NCI-H2107 (cell line): ENCODE measurements at regions not wholly inside any gene's neighbourhood (a gene's known extent, or its start where the extent isn't known, plus 50 kb on each side); places are given as distances from the start of the nearest gene placed in this dataset.
"Not testable (repeated sequence)": the region's sequence is repeated elsewhere in the genome, so short reads cannot be mapped to it uniquely, and the experiment has no call there.

Source experiments
- DNase-seq: peaks from one replicate; lab custom pipeline; 2025; lab: John Stamatoyannopoulos, UW

DNA sequence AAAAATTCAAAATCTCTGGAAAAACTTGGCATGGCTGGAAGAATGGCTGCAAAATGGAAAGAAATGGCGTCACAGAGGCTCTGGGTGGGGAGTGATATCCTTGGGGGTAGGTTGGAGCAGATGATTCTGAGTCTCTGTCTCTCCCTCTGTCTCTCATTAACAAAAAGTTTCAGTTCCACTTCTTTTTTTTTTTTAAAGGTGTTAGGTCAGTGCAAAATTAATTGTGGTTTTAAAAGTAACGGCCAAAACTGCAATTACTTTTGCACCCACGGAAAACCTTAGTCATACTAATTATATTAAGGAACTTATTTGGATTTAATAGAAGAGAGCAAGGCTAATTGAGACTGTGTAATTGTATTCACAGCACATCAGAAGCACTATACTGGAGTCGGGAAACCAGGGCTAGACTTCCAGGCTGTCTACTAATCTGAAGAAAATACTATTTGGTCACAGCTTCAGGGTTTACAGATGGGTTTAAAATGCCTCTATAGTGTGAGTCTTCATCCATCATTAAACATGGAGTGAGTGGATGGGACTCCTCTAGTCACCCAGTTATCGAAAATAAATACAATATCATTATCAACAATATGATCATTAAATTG, 289.1 kb upstream of the PLD5 start:
- DNase-seq = no peak

GRCh38 chr1:242811092-242811840, 286.8 kb upstream of the PLD5 start:
- DNase-seq = no peak

DNA sequence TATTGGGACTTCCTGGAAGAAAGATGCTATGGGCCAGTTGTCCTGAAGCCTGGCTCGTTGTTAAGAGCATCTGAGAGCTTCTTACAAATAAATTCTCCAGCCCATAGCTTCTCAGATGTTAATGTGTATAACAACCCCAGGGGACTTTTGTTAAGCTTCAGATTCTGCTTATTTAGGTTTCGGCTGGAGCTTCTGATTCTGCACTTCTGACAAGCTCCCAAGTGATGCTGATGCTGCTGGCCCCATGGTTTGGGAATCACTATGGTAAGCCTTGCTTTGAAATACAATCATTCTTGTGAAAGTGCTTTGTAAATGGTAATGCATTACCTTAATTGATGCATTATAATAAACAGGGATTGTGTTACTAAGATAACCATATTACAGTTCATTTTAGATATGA, 281.8 kb upstream of the PLD5 start:
- peak; percentile 20 for DNase-seq

DNA sequence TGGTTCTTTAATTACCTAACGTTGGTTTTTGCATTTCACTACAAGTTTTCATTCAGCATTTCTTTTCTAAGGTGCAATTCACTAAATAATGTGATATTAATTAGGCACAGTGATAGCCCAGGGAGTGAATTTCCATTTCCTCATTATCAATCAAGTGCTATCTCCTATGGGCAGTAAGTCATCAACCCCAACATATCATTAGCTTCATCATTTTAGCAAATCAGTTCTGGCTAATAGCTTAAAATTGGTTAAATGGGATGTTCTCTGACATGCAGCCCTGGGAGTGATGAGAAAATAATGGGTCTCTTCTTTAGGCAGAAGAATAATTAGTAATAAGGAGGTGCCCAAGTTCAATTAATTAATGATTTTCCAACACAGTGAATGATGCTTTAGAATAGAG, 280.9 kb upstream of the PLD5 start:
- not testable (repeated sequence) for DNase-seq

DNA sequence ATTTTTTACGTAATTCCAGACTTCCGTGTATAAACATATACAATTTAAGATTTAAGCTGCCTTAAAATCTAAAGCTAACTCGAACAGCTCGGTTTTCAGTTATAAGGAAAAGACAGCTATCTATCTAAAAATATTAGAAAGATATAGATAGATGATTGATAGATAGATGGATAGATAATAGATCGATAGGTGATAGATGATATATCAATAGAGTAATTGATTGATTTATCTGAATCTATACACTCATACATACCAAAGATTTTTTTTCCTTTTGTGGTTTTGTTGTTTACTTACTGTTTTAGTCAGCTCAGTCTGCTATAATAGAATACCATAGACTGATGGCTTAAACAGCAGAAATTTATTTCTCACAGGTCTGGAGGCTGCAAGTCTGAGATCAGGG, 278.5 kb upstream of the PLD5 start:
- DNase-seq = no peak

- no peak for DNase-seq
Measured at GRCh38 chr1:242800521-242800920, 276.0 kb upstream of the PLD5 start.

DNA sequence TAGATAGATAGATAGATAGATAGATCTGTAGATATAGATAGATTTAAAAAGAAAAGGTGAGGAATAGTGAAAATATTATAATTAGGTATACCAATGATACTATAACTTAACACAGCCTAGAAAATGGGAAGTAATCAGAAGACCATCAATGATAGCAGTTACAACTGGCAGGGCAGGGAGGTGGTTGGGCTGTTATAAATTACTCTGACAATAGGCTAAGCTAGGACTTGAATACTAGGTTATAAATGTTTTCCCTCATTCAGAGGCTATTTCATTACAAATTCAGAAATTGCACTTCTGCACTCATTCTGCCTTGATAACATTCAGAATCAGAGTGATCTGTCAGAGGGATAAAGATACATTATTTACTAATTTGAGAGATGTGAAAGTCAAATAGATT, 273.4 kb upstream of the PLD5 start:
- DNase-seq = no peak

- DNase-seq = no peak
Measured at GRCh38 chr1:242788771-242789170, 264.3 kb upstream of the PLD5 start.

DNA sequence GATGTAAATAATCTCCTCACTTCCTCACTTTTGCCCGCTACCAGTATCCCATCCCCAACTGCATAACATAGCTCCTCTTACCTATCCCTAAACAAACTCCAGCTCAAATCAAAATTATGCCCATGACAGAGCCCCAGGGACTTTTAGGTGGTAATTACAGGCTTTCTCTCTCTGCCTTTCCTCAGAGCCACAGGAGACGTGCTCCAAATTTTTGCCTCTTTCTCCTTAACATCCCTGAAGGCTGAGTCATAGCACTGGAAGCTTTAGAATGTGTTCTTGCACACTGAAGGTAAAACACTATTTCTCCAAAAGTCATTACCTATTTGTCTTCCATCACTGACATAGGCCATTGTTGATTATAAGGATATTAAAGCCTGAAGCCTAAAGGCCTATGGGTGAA, 263.5 kb upstream of the PLD5 start:
- DNase-seq = no peak

DNA sequence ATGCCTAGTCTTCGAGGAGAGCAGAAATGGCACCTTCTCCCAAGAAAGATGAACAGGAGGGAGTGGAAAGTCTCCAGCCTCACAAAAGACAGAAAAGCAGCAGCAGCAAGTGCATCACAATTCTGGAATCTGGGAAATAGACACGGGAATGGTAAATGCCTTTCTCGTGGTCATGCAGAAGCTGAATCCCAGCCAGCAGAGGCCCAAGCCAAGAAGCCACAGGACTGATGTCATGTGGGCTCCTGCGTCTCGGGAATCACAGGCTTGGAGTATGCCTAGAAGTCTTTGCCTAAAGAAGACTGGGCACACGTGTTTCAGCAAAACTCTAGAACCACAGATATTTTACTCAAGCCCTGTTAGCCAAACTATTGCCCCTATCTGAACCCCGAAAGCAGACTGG, 260.3 kb upstream of the PLD5 start:
- DNase-seq = no peak

DNA sequence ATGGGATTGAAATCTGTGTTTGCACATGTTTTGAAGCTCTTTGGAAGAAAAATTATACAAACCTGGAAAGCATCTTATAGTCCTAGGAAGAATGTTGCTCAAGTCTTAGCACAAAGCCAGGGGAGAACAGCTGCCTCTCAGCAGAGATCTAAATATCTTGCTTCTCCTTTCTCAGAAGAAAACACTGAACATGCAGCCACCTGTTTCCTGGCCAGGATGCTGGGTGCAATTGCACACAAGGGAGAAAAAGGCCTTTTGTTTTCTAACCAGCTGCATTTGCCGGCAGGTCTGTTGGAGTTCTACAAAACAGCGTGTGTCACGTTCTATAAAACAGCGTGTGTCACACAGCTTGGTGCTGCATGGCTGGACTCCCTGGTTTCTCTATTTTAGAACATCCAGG, 259.6 kb upstream of the PLD5 start:
- peak; percentile 57 for DNase-seq

DNA sequence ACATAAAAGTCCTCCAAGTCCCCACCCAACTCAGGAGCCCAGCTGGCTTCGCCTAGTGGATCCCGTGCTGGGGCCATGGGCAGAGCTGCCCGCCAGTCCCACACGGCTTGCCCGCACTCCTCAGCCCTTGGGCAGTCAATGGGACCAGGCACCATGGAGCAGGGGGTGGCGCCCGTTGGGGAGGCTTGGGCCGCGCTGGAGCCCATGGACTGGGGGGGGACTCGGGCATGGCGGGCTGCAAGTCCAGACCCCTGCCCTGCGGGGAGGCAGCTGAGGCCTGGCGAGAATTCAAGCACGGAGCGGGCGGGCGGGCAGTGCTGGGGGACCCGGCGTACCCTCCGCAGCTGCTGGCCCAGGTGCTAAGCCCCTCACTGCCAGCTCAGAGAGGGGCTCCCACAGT, 249.8 kb upstream of the PLD5 start:
- DNase-seq = no peak

- DNase-seq = no peak
Measured at GRCh38 chr1:242770366-242770765, 245.9 kb upstream of the PLD5 start.

- no peak for DNase-seq
Measured at GRCh38 chr1:242764161-242764560, 239.7 kb upstream of the PLD5 start.

DNA sequence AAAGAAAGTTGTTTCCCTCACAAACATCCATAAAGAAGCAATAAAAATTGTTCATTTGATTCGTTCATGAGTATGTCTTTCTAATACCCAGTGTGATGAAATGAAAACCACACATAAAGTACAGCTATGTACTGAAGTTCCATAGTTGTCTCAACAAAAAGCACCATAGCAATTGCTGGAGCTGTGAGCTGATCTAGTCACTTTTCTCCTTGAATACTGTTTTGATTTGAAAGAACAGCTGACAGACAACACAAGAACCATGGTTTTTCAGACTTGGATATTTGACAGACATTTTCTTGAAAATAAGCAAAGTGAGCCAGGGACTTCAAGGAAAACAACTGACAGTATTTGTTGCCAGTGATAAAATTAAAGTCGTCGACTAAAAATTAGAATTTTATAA, 237.1 kb upstream of the PLD5 start:
- no peak for DNase-seq

- no peak for DNase-seq
Measured at GRCh38 chr1:242754926-242755325, 230.4 kb upstream of the PLD5 start.

GRCh38 chr1:242754125-242754524, 229.6 kb upstream of the PLD5 start:
- DNase-seq = no peak

DNA sequence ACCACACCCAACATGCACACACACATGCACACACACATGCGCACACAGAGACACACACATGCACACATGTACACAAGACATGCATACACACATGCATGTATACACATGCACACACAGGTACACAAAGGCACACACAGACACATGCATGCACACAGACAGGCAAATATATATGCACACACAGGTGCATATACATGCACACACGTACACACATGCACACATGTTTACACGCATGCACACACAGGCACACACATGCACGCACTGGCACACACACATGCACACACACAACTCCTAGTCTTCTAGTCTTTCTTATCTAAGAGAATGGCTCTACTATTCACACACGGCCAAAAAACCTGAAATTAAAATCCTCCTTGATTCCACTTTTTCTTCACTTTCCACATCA, 222.7 kb upstream of the PLD5 start:
- DNase-seq = no peak

DNA sequence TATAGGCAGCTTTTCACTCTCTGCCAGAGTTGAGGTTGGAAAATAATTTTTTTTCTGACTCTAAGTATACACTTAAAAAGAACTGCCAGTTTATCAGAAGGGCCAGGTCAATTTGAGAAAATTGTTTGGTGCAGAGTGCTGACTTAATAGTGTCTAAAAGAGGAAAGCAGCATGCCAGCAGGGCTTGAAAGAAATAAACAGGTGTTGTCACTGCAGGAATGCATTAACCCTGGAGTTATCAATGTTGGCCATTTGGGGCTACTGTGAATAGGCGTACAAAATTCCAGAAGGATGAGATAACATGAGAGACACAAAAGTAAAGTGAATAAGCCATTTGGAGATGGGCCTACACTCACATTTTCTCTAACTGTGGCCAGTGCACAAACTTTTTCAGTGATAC, 220.6 kb upstream of the PLD5 start:
- no peak for DNase-seq

DNA sequence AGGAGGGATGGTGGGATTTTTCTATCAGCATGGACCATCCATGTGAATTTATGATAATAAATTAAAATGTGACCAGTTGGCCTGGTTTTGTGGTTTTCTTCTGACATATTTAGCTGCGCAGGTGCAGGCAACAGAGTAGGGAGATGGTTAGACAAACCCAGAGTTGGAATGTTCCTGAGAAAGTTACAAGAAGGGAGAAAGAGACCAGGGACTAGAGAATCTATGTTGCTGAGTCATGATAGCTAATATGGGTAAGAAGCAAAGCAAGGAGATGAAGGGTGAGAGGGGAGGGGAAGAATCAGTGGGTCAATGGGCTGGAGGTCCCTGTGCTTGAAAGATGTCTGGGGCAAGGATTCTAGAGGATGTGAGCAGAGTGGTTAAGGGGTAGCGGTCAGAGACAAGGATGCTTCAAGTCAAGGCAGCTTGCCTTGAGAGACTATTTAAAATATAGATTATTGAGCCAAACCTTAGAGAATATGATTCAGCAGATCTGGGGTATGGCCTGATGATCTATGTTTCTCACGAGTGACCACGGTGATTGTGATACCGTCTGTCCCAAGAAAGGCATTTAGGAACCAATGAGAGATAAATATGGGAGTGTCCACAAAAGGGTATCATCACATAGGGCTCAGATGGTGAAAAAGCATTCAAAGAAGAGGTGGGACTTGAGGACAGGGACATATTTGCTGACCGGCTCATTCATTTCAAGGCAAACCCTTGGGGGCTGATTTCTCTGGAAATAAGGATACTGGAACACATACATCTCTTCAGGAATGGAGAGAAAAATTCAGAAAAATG, 219.7 kb upstream of the PLD5 start:
- DNase-seq = no peak

DNA sequence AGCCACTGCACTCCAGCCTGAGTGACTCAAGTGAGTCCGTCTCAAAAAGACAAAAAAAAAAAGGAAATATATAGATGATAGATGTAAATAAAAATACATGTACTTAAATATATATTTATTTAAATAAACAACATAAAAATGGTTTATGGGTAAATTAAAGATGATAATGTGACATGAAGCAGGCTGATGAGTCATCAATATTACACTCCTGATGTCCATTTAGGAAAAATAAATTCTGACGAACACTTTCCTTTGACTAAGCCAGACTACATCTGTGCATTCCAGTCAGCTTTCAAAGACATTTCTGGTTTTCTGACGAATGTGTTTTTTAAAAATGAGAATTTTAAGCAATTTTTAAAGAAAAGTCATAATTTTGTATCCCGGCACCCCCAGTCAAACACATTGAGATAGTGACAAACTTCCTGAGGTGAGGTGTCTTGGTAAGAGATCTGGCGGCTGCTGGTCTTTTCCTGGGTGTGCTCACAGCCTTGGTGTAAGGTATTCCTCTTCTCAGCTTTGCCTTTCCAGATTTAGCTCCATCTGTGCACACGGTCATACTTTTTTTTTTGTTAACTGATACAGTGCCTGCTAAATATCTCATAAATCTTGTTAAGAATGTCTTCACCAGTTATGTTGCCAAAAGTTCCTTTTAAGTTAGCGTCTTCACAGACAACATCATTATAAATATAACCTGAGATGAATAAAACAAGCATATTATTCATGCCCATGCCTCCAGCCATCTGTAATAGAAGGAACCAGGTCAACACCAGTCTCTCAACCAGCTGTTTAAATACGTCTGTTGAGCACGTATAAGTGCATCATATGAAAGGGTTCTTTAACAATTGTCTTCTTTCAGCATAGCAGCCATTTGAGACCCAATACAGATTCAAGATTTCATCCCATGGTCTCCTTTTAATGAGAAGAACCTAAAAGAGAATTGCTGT, 214.5 kb upstream of the PLD5 start:
- DNase-seq = no peak

DNA sequence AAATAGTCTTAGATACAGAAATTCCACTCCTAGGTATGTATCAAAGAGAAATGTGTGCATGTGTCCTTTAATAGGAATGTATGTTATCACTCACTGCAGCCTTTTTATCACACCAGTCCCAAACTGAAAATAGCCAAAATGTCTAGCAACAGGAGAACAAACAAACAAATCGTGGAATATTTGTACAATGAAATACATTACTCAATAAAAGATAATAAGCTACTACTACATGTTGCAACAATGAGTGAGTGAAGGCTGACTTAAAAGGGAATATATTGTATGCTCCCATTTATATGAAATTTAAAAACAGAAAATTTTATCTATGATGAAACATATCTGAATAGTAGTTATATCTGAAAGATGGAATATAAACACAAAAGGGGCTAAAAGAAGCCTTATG, 212.1 kb upstream of the PLD5 start:
- no peak for DNase-seq
